MM.1S (cell line): ENCODE measurements at regions not wholly inside any gene's neighbourhood (a gene's known extent, or its start where the extent isn't known, plus 50 kb on each side); places are given as distances from the start of the nearest gene placed in this dataset.

ENCODE experiments used
- CTCF ChIP-seq: fragments of 300-600 bp; sonication (generic); IDR thresholded peaks from 2 replicates; pipeline ENCODE4 v1.5.1; 2016; ENCODE audit warnings: antibody characterized with exemption, low read length, mixed read lengths
- EZH2 ChIP-seq: fragments of 300-600 bp; sonication (generic); optimal IDR thresholded peaks from 2 replicates; pipeline ENCODE3; 2017; ENCODE audit warnings: low read depth, mild to moderate bottlenecking, antibody characterized with exemption, low read length, mixed read lengths

DNA sequence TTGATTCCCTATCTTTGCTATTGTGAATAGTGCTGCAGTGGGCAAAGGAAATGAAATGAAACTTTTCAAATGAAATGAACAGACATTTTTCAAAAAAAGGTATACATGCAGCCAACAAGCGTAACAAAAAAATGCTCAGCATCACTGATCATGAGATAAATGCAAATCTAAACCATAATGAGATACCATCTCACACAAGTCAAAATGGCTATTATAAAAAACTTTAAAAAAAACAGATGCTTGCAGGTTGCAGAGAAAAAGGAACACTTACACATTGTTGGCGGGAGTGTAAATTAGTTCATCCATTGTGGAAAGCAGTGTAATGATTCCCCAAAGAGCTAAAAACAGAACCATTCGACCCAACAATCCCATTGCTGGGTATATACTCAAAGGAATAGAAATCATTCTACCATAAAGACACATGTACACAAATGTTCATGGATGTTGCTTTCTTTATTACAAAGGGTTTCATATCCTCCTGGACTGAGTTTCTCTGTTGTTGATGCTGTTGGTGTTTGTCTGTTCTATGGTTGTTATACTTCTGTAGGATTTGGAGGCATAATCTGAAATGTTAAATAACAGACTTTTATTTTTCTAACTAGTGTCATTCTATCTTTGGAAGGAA is 99.3 kb upstream of the SOX9 start:
- TF ChIP-seq EZH2 (no peak), CTCF (no peak)
